Panc1 (cell line): ENCODE measurements at regions not wholly inside any gene's neighbourhood (a gene's known extent, or its start where the extent isn't known, plus 50 kb on each side); places are given as distances from the start of the nearest gene placed in this dataset.

ENCODE experiments used
- ATAC-seq: fragments of 200-7000 bp; cut with Tn5 transposase; 2 replicates; pipeline ENCODE4 v1.9.1; 2020; ENCODE audit warnings: mild to moderate bottlenecking, moderate library complexity
- BruUV-seq: library from RNA; stranded (reverse); fragments of 400-500 nt; replicated peaks from 2 replicates; lab custom pipeline; 2021; lab: Mats Ljungman, UMichigan
- CTCF ChIA-PET: fragments of 300-600 bp; sonication (Branson Sonifier 250); formaldehyde crosslinking; loops from one replicate; lab custom pipeline; 2022; ENCODE audit warnings: antibody characterized with exemption; lab: Charles Lee
- POLR2A ChIA-PET: fragments of 300-600 bp; sonication (Branson Sonifier 250); formaldehyde crosslinking; loops from one replicate; lab custom pipeline; 2022; ENCODE audit warnings: antibody characterized with exemption; lab: Charles Lee
- DNase-seq: peaks from one replicate; pipeline ENCODE4 v3.0.0-alpha.2; 2010; ENCODE audit warnings: low read depth, low spot score
- H3K27ac ChIP-seq: 2 replicates; pipeline ENCODE4 v1.5.1; 2011; ENCODE audit warnings: mild to moderate bottlenecking, low read length, inconsistent platforms
- H3K27me3 ChIP-seq: fragments of 200-500 bp; sonication (Bioruptor generic); 2 replicates; pipeline ENCODE4 v1.6.0; 2014; ENCODE audit warnings: low read length, inconsistent platforms; ENCODE audit not compliant: control insufficient read depth, insufficient read depth
- H3K36me3 ChIP-seq: fragments of 200-500 bp; sonication (Bioruptor generic); 2 replicates; pipeline ENCODE4 v1.5.1; 2014; ENCODE audit warnings: inconsistent platforms, mild to moderate bottlenecking, low read length, moderate library complexity; ENCODE audit not compliant: control insufficient read depth, insufficient read depth
- H3K4me1 ChIP-seq: 2 replicates; pipeline ENCODE4 v1.5.1; 2011; ENCODE audit warnings: inconsistent platforms, mild to moderate bottlenecking, low read length, moderate library complexity; ENCODE audit not compliant: control insufficient read depth, insufficient read depth
- H3K4me3 ChIP-seq, 2 experiments: 2 replicates each; pipeline ENCODE4 v1.5.1; 2011 to 2012; ENCODE audit warnings: low read depth in 2 of 2, low read length in 2 of 2, mild to moderate bottlenecking in 2 of 2, inconsistent platforms in 1 of 2, moderate library complexity in 1 of 2
- H3K9me3 ChIP-seq: fragments of 200-500 bp; sonication (Bioruptor generic); 2 replicates; pipeline ENCODE4 v1.5.1; 2014; ENCODE audit warnings: low read depth, mild to moderate bottlenecking, inconsistent platforms, low read length, moderate library complexity; ENCODE audit not compliant: control insufficient read depth, insufficient read depth
- CTCF ChIP-seq: fragments of 450-650 bp; IDR thresholded peaks from 2 replicates; pipeline ENCODE4 v1.5.1; 2017; ENCODE audit warnings: mild to moderate bottlenecking
- POLR2AphosphoS5 ChIP-seq: IDR thresholded peaks from 2 replicates; pipeline ENCODE4 v1.6.1; 2012; ENCODE audit warnings: mild to moderate bottlenecking, low read depth, low read length, moderate library complexity
- REST ChIP-seq, 2 experiments: IDR thresholded peaks; 2 replicates each; pipeline ENCODE4 v1.6.1; 2011 to 2012; ENCODE audit warnings: low read depth in 2 of 2, control low read depth in 1 of 2, low read length in 1 of 2, mild to moderate bottlenecking in 1 of 2, moderate library complexity in 1 of 2; ENCODE audit not compliant: insufficient read depth in 1 of 2
- SIN3A ChIP-seq: IDR thresholded peaks from 2 replicates; pipeline ENCODE4 v1.6.1; 2012; ENCODE audit warnings: low read depth, mild to moderate bottlenecking, low read length, moderate library complexity, borderline replicate concordance; ENCODE audit not compliant: insufficient read depth
- TCF7L2 ChIP-seq: IDR thresholded peaks from 2 replicates; pipeline ENCODE4 v1.6.1; 2011; ENCODE audit warnings: mild to moderate bottlenecking, low read depth, low read length, inconsistent platforms
- in situ Hi-C: cut with HindIII; loops from 2 replicates; pipeline ENCODE4 v1.10.0; 2016; ENCODE audit warnings: low sequenced_read_pairs, low pct_unique_long_range_greater_than_20kb
- intact Hi-C: fragments of 100-400 bp; cut with micrococcal nuclease; formaldehyde crosslinking; loops from one replicate; pipeline ENCODE4 v1.10.0; 2022; ENCODE audit not compliant: unreplicated experiment

- in situ Hi-C loops: no loop called here
- no peak for ATAC-seq
- Histone ChIP-seq H3K4me3 (no peak overlapping the region), H3K4me1 (no peaks in the 10 kb centered on the region), H3K27me3 (no peaks in the 10 kb centered on the region), H3K27ac (no peak overlapping the region), H3K36me3 (no peaks in the 10 kb centered on the region), H3K9me3 (no peaks in the 10 kb centered on the region)
- intact Hi-C loops: no loop called here
- DNase-seq: no peak
- BruUV-seq: no TSS peak
- ChIA-PET POLR2A (no interaction called here), CTCF (no interaction called here)
- TF ChIP-seq POLR2AphosphoS5: no peak
- no peak for TF ChIP-seq SIN3A
- TF ChIP-seq TCF7L2: no peak
- no peak for TF ChIP-seq CTCF
- TF ChIP-seq REST (IDR thresholded peaks at IDR 0.05; ENCODE audit: insufficient read depth in 1 of 2, low read depth in 2 of 2, low read length in 1 of 2): no peak
These were observed 834.4 kb upstream of the SLC39A10 start for GRCh38 chr2:194822657-194823056.

- no peak overlapping the region for H3K4me3 ChIP-seq
- no peaks in the 10 kb centered on the region for H3K4me1 ChIP-seq
- no peak overlapping the region for H3K27ac ChIP-seq
- no peak for ATAC-seq
- no peaks in the 10 kb centered on the region for H3K36me3 ChIP-seq
- no peak for DNase-seq
- in situ Hi-C loops (no loop called here), intact Hi-C loops (no loop called here)
- ChIA-PET POLR2A (no interaction called here), CTCF (no interaction called here)
- TF ChIP-seq CTCF (no peak), TCF7L2 (no peak), SIN3A (no peak), REST (IDR thresholded peaks at IDR 0.05; ENCODE audit: insufficient read depth in 1 of 2, low read depth in 2 of 2, low read length in 1 of 2) (no peak), POLR2AphosphoS5 (no peak)
- H3K27me3 ChIP-seq: no peaks in the 10 kb centered on the region
- H3K9me3 ChIP-seq: no peaks in the 10 kb centered on the region
- no TSS peak for BruUV-seq
These were observed 834.9 kb upstream of the SLC39A10 start for GRCh38 chr2:194822097-194822496.
